PC-9 (cell line): ENCODE measurements at regions not wholly inside any gene's neighbourhood (a gene's known extent, or its start where the extent isn't known, plus 50 kb on each side); places are given as distances from the start of the nearest gene placed in this dataset.

Experiments
- EZH2 ChIP-seq: fragments of 200-600 bp; sonication (generic); IDR thresholded peaks from 2 replicates; pipeline ENCODE4 v1.8.0; 2017; ENCODE audit warnings: antibody characterized with exemption, low read depth
- TF ChIP-seq, protein P1 (sequence below): fragments of 200-600 bp; sonication (generic); conservative IDR thresholded peaks from 2 replicates; pipeline ENCODE4 v1.6.1; 2017; ENCODE audit warnings: mixed run types, antibody characterized with exemption, mild to moderate bottlenecking, moderate library complexity

DNA sequence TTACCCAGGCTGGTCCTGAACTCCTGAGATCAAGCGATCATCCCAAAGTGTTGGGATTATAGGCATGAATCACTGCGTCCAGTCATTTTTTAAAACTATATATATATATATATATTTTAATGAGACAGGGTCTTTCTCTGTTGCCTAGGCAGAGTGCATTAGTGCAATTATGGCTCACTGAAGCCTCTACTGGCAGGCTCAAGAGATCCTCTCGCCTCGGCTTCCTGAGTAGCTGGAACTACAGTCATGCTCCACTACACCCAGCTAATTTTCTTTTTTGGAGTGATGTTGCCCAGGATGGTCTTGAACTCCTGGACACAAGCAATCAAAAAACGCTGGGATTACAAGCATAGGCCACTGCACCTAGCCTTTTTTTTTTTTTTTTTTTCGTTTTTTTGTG is 55.3 kb upstream of the KAT6B start:
- TF ChIP-seq, protein P1, sequence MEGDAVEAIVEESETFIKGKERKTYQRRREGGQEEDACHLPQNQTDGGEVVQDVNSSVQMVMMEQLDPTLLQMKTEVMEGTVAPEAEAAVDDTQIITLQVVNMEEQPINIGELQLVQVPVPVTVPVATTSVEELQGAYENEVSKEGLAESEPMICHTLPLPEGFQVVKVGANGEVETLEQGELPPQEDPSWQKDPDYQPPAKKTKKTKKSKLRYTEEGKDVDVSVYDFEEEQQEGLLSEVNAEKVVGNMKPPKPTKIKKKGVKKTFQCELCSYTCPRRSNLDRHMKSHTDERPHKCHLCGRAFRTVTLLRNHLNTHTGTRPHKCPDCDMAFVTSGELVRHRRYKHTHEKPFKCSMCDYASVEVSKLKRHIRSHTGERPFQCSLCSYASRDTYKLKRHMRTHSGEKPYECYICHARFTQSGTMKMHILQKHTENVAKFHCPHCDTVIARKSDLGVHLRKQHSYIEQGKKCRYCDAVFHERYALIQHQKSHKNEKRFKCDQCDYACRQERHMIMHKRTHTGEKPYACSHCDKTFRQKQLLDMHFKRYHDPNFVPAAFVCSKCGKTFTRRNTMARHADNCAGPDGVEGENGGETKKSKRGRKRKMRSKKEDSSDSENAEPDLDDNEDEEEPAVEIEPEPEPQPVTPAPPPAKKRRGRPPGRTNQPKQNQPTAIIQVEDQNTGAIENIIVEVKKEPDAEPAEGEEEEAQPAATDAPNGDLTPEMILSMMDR, result no peak
- no peak for TF ChIP-seq EZH2
